ENCODE measurements at regions not wholly inside any gene's neighbourhood (a gene's known extent, or its start where the extent isn't known, plus 50 kb on each side); places are given as distances from the start of the nearest gene placed in this dataset.

- in situ Hi-C loops (cut with HindIII; ENCODE audit: extremely low pct_ligation_motif_present, low pct_unique_long_range_greater_than_20kb), result no loop called here
- no peak for ATAC-seq
- no peak overlapping the region for H3K27ac ChIP-seq (ENCODE audit: extremely low read length, insufficient read depth, low read length)
- H3K9ac ChIP-seq (ENCODE audit: insufficient read depth, low read depth, low read length), result no peak overlapping the region
- H3K36me3 ChIP-seq (replicated peaks in 1 of 2; ENCODE audit: control insufficient read depth in 1 of 2, insufficient read depth in 2 of 2, low read length in 2 of 2), result no peaks in the 10 kb centered on the region
- ChIA-PET POLR2A (no interaction called here), CTCF (ENCODE audit: low intra/inter-chr PET ratio, low total read pairs) (no interaction called here)
- H2AFZ ChIP-seq (ENCODE audit: low read length), result no peak overlapping the region
- H3K9me3 ChIP-seq (ENCODE audit: low read length), result peaks cover 26% of the 10 kb centered on the region
- no peak for DNase-seq (ENCODE audit: low spot score)
- H4K20me1 ChIP-seq (ENCODE audit: insufficient read depth, low read length), result no peaks in the 10 kb centered on the region
- H3K4me1 ChIP-seq (ENCODE audit: insufficient read depth, low read length), result no peaks in the 10 kb centered on the region
- TF ChIP-seq, protein P1, sequence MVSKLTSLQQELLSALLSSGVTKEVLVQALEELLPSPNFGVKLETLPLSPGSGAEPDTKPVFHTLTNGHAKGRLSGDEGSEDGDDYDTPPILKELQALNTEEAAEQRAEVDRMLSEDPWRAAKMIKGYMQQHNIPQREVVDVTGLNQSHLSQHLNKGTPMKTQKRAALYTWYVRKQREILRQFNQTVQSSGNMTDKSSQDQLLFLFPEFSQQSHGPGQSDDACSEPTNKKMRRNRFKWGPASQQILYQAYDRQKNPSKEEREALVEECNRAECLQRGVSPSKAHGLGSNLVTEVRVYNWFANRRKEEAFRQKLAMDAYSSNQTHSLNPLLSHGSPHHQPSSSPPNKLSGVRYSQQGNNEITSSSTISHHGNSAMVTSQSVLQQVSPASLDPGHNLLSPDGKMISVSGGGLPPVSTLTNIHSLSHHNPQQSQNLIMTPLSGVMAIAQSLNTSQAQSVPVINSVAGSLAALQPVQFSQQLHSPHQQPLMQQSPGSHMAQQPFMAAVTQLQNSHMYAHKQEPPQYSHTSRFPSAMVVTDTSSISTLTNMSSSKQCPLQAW (CRISPR knock-in tag; IDR thresholded peaks at IDR 0.05), result no peak
- peak; percentile 69 for TF ChIP-seq ZNF317 (CRISPR knock-in tag; IDR thresholded peaks at IDR 0.05)
- H3K4me2 ChIP-seq (ENCODE audit: low read depth, low read length), result no peak overlapping the region
- FAIRE-seq, result no peak
- 0% methylated on average over 1 of the region's 1 CpG for WGBS (ENCODE audit: low lambda C conversion rate)
- no peaks in the 10 kb centered on the region for H3K79me2 ChIP-seq (ENCODE audit: insufficient read depth, low read length)
- intact Hi-C loops (cut with micrococcal nuclease; ENCODE audit: unreplicated experiment), result no loop called here
- H3K27me3 ChIP-seq (ENCODE audit: control insufficient read depth in 1 of 2, insufficient read depth in 2 of 2, low read length in 2 of 2), result no peaks in the 10 kb centered on the region
- H3K4me3 ChIP-seq (replicated peaks in 1 of 3; ENCODE audit: insufficient read depth in 1 of 3, low read depth in 2 of 3, low read length in 3 of 3), result no peak overlapping the region
- no TSS peak for BruUV-seq (replicated peaks)
These were observed 477.9 kb upstream of the HTR2A start for GRCh38 chr13:47374741-47375140.

GRCh38 chr13:47372751-47373150 lies 475.9 kb upstream of the HTR2A start:
- no peak overlapping the region for H3K4me3 ChIP-seq (replicated peaks in 1 of 3; ENCODE audit: insufficient read depth in 1 of 3, low read depth in 2 of 3, low read length in 3 of 3)
- H3K36me3 ChIP-seq (replicated peaks in 1 of 2; ENCODE audit: control insufficient read depth in 1 of 2, insufficient read depth in 2 of 2, low read length in 2 of 2), result no peaks in the 10 kb centered on the region
- ATAC-seq (no peak), FAIRE-seq (no peak), DNase-seq (ENCODE audit: low spot score) (no peak)
- H3K27me3 ChIP-seq (ENCODE audit: control insufficient read depth in 1 of 2, insufficient read depth in 2 of 2, low read length in 2 of 2), result no peaks in the 10 kb centered on the region
- CTCF ChIA-PET (ENCODE audit: low intra/inter-chr PET ratio, low total read pairs), result no interaction called here
- H3K9me3 ChIP-seq (ENCODE audit: low read length), result peaks cover 33% of the 10 kb centered on the region
- no peaks in the 10 kb centered on the region for H4K20me1 ChIP-seq (ENCODE audit: insufficient read depth, low read length)
- in situ Hi-C loops (cut with HindIII; ENCODE audit: extremely low pct_ligation_motif_present, low pct_unique_long_range_greater_than_20kb) (no loop called here), intact Hi-C loops (cut with micrococcal nuclease; ENCODE audit: unreplicated experiment) (no loop called here)
- no peak overlapping the region for H3K4me2 ChIP-seq (ENCODE audit: low read depth, low read length)
- no peaks in the 10 kb centered on the region for H3K4me1 ChIP-seq (ENCODE audit: insufficient read depth, low read length)
- no peak overlapping the region for H2AFZ ChIP-seq (ENCODE audit: low read length)
- BruUV-seq (replicated peaks), result no TSS peak
- no peak overlapping the region for H3K27ac ChIP-seq (ENCODE audit: extremely low read length, insufficient read depth, low read length)
- POLR2A ChIA-PET, result no interaction called here
- 5% methylated on average over 1 of the region's 1 CpG for WGBS (ENCODE audit: low lambda C conversion rate)
- H3K79me2 ChIP-seq (ENCODE audit: insufficient read depth, low read length), result no peaks in the 10 kb centered on the region
- no peak overlapping the region for H3K9ac ChIP-seq (ENCODE audit: insufficient read depth, low read depth, low read length)
- TF ChIP-seq MTERF4 (CRISPR knock-in tag; IDR thresholded peaks at IDR 0.05) (no peak), MYC (CRISPR knock-in tag; IDR thresholded peaks at IDR 0.05; ENCODE audit: borderline replicate concordance) (no peak), MLXIP (CRISPR knock-in tag; IDR thresholded peaks at IDR 0.05; ENCODE audit: borderline replicate concordance) (no peak), ZNF558 (CRISPR knock-in tag; IDR thresholded peaks at IDR 0.05; ENCODE audit: borderline replicate concordance) (no peak), TBP (CRISPR knock-in tag; IDR thresholded peaks at IDR 0.05) (no peak), ZBTB25 (CRISPR knock-in tag; IDR thresholded peaks at IDR 0.05) (no peak)
- TF ChIP-seq, protein P2, sequence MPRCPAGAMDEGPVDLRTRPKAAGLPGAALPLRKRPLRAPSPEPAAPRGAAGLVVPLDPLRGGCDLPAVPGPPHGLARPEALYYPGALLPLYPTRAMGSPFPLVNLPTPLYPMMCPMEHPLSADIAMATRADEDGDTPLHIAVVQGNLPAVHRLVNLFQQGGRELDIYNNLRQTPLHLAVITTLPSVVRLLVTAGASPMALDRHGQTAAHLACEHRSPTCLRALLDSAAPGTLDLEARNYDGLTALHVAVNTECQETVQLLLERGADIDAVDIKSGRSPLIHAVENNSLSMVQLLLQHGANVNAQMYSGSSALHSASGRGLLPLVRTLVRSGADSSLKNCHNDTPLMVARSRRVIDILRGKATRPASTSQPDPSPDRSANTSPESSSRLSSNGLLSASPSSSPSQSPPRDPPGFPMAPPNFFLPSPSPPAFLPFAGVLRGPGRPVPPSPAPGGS (CRISPR knock-in tag; IDR thresholded peaks at IDR 0.05), result no peak
- TF ChIP-seq, protein P3, sequence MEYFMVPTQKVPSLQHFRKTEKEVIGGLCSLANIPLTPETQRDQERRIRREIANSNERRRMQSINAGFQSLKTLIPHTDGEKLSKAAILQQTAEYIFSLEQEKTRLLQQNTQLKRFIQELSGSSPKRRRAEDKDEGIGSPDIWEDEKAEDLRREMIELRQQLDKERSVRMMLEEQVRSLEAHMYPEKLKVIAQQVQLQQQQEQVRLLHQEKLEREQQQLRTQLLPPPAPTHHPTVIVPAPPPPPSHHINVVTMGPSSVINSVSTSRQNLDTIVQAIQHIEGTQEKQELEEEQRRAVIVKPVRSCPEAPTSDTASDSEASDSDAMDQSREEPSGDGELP (IDR thresholded peaks at IDR 0.05; ENCODE audit: borderline replicate concordance, low read depth), result no peak

All from HepG2 (cell line).